ENCODE measurements at regions not wholly inside any gene's neighbourhood (a gene's known extent, or its start where the extent isn't known, plus 50 kb on each side); places are given as distances from the start of the nearest gene placed in this dataset.

DNA sequence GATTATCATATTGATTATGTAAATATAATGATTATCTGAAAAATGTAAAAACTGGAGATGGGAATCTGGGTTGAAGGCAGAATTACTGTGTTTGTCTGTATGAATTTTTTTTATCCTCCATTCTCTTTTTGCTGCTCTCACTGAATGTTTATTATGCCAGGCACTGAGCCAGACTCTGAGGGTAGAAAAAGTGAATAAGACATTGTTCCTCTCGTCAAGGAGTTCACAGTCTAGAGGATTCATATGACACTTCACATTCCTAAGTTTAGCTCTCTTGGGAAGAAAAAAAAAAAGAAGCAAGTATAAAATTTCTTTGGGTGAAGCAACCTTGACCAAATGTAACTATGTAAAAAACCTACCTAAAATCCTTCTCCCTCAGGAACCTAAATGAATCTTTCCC is 120.9 kb upstream of the LMO3 start:
- Histone ChIP-seq H3K79me2 (ENCODE audit: insufficient read depth, low read length) (no peaks in the 10 kb centered on the region), H3K4ac (ENCODE audit: low read depth, low read length) (no peak overlapping the region), H3K79me1 (ENCODE audit: insufficient read depth, low read depth, low read length, poor library complexity, severe bottlenecking) (no peaks in the 10 kb centered on the region), H2BK5ac (ENCODE audit: insufficient read length, low read length) (no peak overlapping the region), H3K9me3 (ENCODE audit: control insufficient read depth, low read depth, low read length) (no peaks in the 10 kb centered on the region), H2BK20ac (ENCODE audit: low read depth, low read length, poor library complexity, severe bottlenecking) (no peak overlapping the region), H3K23me2 (ENCODE audit: insufficient read length, low read depth, low read length, poor library complexity, severe bottlenecking) (no peaks in the 10 kb centered on the region), H3K56ac (ENCODE audit: insufficient read length, low read depth, low read length) (no peak overlapping the region), H3K23ac (ENCODE audit: insufficient read length, low read depth, low read length) (no peak overlapping the region), H3K27ac (ENCODE audit: insufficient read length, low read depth, low read length) (no peak overlapping the region), H4K8ac (replicated peaks; ENCODE audit: insufficient read length, low read depth, low read length) (no peak overlapping the region), H3K4me2 (ENCODE audit: insufficient read depth, insufficient read length, low read length) (no peak overlapping the region), H3K4me1 (ENCODE audit: insufficient read depth, low read length) (no peaks in the 10 kb centered on the region), H4K91ac (ENCODE audit: insufficient read length, low read depth, low read length) (no peak overlapping the region), H4K5ac (ENCODE audit: insufficient read length, low read depth, low read length) (no peak overlapping the region), H3K18ac (ENCODE audit: insufficient read length, low read depth, low read length) (no peak overlapping the region), H2BK120ac (ENCODE audit: low read depth, low read length, poor library complexity, severe bottlenecking) (no peak overlapping the region), H3K14ac (ENCODE audit: insufficient read depth, low read length) (no peak overlapping the region), H4K20me1 (ENCODE audit: control insufficient read depth, insufficient read depth, insufficient read length) (no peaks in the 10 kb centered on the region), H2AFZ (ENCODE audit: low read length) (no peak overlapping the region), H2BK15ac (ENCODE audit: low read depth, low read length) (no peak overlapping the region), H2BK12ac (ENCODE audit: insufficient read length, low read depth, low read length) (no peak overlapping the region), H2AK5ac (ENCODE audit: insufficient read length, low read length) (no peak overlapping the region), H3T11ph (ENCODE audit: low read length) (no peak overlapping the region), H3K9ac (ENCODE audit: extremely low read depth, insufficient read length, low read length) (no peak overlapping the region), H3K27me3 (ENCODE audit: insufficient read depth, low read length) (no peaks in the 10 kb centered on the region)
- no CpG with 5 or more reads among the region's 1 CpG for WGBS (ENCODE audit: extremely low coverage, insufficient read length, low lambda C conversion rate)
- H3K27me3 Mint-ChIP-seq (ENCODE audit: low read depth) = no peaks in the 10 kb centered on the region
- no peak overlapping the region for H3K4me3 Mint-ChIP-seq
- H3K36me3 Mint-ChIP-seq (ENCODE audit: insufficient read depth in 1 of 3, low read depth in 3 of 3) = no peaks in the 10 kb centered on the region
- no peak for DNase-seq
- no peaks in the 10 kb centered on the region for H3K4me1 Mint-ChIP-seq
- no peak overlapping the region for H3K27ac Mint-ChIP-seq
- TF ChIP-seq, protein P1, sequence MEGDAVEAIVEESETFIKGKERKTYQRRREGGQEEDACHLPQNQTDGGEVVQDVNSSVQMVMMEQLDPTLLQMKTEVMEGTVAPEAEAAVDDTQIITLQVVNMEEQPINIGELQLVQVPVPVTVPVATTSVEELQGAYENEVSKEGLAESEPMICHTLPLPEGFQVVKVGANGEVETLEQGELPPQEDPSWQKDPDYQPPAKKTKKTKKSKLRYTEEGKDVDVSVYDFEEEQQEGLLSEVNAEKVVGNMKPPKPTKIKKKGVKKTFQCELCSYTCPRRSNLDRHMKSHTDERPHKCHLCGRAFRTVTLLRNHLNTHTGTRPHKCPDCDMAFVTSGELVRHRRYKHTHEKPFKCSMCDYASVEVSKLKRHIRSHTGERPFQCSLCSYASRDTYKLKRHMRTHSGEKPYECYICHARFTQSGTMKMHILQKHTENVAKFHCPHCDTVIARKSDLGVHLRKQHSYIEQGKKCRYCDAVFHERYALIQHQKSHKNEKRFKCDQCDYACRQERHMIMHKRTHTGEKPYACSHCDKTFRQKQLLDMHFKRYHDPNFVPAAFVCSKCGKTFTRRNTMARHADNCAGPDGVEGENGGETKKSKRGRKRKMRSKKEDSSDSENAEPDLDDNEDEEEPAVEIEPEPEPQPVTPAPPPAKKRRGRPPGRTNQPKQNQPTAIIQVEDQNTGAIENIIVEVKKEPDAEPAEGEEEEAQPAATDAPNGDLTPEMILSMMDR (conservative IDR thresholded peaks at IDR 0.05) = no peak
- no peaks in the 10 kb centered on the region for H3K9me3 Mint-ChIP-seq
